WTC11 (cell line): ENCODE measurements at regions not wholly inside any gene's neighbourhood (a gene's known extent, or its start where the extent isn't known, plus 50 kb on each side); places are given as distances from the start of the nearest gene placed in this dataset.

ENCODE experiments used
- ATF1 ChIP-seq: sonication (generic); formaldehyde crosslinking; IDR thresholded peaks from 2 replicates; pipeline ENCODE4 v1.8.1; 2023; ENCODE audit warnings: mild to moderate bottlenecking, moderate library complexity, missing genetic modification reagents
- CBFB ChIP-seq: sonication (generic); formaldehyde crosslinking; IDR thresholded peaks from 2 replicates; pipeline ENCODE4 v1.8.1; 2022; ENCODE audit warnings: mild to moderate bottlenecking, low read depth, missing genetic modification reagents
- GABPB1 ChIP-seq: sonication (generic); formaldehyde crosslinking; IDR thresholded peaks from 2 replicates; pipeline ENCODE4 v1.8.1; 2023; ENCODE audit warnings: mild to moderate bottlenecking, missing genetic modification reagents
- JUN ChIP-seq: sonication (generic); formaldehyde crosslinking; IDR thresholded peaks from 2 replicates; pipeline ENCODE4 v1.8.0; 2023; ENCODE audit warnings: mild to moderate bottlenecking, missing genetic modification reagents
- TF ChIP-seq, protein P1 (sequence below): sonication (generic); formaldehyde crosslinking; IDR thresholded peaks from 2 replicates; pipeline ENCODE4 v1.8.1; 2023; ENCODE audit warnings: mild to moderate bottlenecking, missing genetic modification reagents

DNA sequence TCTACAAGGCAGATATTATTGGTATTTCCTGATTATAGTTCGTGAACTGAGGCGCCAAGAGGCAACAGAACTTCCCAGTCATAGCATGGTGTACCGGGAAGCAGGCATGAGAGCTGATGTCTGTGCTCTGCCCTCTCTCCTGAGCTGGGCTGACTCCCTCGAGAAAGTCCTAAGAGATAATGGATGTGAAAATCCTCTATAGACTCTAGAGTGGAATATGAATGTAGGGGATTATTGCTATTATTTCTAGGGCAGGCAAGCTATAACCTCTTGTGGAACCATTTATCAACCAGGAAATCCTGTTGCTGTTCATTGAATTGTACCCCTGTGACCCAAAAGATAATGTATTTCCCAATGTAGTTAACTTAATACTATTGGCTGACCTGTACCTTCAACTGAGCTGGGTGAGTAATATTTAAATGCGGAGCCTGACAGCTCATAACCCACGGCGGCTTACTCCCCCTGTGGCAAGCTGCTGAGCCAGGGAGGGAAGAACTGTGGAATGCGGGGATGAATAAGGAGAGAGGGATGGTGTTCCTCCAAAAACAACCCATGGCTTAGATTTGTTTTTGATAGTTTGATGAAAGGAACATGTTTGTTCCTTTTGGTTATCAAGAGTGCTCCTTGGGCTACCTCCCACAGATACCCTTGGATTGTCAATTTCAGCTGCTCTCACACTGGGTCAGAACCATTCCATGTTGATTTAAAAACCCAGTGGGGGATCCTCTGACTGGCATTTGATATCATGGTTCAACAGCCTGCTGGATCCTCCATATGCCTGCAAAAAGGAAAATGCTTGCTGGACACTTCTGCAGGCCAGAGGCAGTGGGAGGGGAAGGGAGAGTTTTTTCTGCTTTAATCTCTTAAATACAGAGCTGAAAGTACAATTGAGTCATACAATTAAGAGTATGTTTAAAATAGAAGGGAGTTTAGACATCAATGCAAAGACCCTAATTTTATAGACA, 339.0 kb upstream of the BOD1L1 start:
- TF ChIP-seq CBFB (CRISPR knock-in tag) (no peak), JUN (CRISPR knock-in tag) (no peak), GABPB1 (CRISPR knock-in tag) (no peak), ATF1 (CRISPR knock-in tag) (no peak)
- TF ChIP-seq, protein P1, sequence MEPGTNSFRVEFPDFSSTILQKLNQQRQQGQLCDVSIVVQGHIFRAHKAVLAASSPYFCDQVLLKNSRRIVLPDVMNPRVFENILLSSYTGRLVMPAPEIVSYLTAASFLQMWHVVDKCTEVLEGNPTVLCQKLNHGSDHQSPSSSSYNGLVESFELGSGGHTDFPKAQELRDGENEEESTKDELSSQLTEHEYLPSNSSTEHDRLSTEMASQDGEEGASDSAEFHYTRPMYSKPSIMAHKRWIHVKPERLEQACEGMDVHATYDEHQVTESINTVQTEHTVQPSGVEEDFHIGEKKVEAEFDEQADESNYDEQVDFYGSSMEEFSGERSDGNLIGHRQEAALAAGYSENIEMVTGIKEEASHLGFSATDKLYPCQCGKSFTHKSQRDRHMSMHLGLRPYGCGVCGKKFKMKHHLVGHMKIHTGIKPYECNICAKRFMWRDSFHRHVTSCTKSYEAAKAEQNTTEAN (CRISPR knock-in tag): no peak
